ENCODE measurements at regions not wholly inside any gene's neighbourhood (a gene's known extent, or its start where the extent isn't known, plus 50 kb on each side); places are given as distances from the start of the nearest gene placed in this dataset.

DNA sequence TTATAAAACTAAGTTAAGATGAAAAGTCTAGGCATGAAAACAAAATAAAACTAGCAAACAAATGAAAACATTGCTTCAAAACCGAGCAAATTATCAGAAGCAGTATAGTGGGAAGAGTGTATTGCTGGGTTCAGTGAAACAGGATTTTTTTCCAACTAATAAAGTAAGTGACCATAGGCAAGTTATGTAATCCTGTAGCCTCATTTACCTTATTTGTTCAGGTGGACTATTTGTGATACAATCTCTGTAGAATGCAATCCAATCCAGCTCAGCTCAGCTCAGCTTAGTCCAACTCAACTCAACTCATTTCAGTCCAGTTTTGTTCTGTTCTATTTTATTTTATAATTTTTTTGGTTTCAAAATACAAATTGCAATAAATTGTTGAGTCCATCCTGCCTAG lies 276.7 kb upstream of the LRIG3 start:
- no peak for DNase-seq

DNA sequence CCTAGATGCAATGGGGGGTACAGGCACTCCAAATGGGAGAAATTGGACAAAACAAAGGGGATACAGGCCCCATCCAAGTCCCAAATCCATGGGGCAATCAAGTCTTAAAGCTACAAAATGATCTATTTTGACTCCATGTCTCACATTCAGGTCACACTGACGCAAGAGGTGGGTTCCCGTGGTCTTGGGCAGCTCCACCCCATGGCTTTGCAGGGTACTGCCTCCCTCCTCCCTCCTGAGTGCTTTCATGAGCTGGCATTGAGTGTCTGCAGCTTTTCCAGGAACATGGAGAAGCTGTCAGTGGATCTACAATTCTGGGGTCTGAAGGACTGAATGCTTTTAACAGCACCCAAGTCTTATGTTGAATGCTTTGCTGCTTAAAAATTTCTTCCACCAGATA lies 274.5 kb upstream of the LRIG3 start:
- no peak for DNase-seq

DNA sequence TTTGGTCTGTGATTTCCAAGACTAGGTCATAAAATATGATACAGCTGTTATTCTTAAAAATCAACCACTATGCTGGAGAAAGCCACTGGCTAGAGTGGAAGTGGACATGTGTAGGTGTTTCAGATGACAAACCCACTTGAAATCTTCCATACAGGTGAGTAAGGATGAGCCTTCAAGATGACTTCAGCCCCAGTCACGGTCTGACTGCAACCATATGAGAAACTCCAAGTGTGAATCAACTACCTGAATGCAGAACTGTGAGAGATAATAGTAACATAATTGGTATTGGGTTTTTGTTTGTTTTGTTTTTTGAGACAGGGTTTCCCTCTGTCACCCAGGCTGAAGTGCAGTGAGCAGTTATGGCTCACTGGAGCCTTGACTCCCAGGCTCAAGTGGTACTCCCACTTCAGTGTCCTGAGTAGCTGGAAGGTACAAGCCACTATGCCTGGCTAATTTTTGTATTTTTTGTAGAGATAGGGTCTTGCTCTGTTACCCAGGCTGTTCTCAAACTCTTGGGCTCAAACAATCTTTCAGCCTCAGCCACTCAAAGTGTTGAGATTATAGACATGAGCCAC lies 273.3 kb upstream of the LRIG3 start:
- no peak for DNase-seq

DNA sequence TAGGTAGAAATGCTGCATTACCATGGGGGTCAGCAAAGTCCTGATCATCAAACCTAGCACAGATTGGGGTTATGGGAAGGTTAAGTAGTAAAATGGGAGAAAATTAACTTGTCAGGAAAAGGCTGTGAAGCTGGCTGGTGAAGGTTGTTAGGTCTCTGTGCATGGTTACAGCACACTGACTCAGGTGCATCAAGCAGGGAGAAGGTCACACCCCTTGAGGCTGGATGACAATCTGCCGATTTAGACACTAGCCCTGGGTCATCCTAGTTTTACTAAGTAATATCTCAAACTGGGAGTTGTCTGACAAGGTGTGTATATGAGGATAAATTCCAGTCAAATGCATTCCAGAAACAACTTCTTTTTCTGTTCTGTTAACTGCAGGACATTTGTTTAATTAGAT lies 271.1 kb upstream of the LRIG3 start:
- no peak for DNase-seq

DNA sequence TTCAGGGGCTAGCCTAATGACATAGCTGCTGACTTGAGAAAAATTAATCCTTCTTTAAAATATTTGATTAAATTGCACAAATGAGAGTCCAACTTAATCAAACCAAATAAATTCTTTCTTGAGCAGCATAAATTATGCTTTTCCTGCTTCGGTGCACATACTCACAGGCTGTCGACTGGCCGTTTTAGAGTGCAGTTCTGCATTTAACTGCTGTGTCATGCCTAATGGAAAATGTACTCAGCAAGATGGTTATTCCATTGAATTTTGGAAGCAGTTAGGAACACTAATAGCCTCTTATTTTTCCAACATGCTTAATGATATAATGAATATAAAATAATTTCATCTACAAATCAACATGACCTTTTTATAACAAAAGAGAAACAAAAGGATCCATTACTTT lies 266.1 kb upstream of the LRIG3 start:
- DNase-seq = no peak

DNA sequence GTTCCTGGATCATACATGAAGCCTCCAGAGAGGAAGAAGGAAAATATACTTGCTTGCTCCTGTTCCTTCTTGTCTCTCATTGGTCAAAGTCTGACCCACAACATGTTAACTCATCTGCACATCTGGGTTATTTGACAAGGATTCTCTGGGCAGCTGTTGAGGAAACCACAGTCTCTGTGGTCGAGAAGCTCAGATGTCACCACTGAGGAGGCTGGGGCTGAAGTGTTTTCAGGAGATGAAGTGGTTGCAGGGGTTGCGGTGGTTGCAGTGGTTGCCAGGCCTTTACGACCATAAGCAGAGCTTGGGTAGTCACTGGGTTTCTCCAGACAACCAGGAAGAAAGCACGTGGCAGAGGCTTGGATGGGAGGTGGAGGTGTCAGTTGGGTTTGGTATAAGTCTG lies 265.0 kb upstream of the LRIG3 start:
- DNase-seq = no peak

DNA sequence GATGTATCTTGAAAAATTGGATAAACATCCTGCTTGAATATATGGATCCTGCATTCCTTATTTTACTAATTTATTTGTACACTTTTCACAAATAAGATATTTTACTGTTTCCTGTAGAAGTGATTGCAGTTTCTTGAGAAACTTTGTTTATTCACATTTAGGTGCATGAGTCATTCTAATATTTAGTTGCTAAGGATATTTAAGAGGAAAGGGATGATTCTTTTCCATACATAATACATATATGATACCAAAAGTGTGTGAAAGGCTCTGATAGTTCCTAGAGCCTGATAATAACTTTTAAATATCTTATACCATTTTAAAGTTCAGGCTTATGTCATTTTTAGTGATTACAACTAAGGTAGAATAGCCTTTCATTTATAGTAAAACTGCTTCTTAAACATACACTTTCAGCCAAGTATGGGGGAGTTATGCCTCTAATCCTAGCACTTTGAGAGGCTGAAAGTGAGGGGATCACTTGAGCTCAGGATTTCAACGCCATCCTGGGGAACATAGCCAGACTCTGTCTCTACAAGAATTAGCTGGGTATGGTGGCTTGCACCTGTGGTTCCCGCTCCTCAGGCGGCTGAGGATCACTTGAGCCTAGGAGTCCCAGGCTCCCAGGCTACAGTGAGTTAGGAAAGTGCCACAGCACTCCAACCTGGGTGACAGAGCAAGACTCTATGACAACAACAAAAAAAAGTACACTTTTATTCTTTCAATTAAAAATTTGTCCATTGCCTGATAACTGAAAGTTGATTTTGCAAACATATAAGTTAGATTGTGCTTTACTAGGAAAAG lies 262.6 kb upstream of the LRIG3 start:
- DNase-seq = no peak

DNA sequence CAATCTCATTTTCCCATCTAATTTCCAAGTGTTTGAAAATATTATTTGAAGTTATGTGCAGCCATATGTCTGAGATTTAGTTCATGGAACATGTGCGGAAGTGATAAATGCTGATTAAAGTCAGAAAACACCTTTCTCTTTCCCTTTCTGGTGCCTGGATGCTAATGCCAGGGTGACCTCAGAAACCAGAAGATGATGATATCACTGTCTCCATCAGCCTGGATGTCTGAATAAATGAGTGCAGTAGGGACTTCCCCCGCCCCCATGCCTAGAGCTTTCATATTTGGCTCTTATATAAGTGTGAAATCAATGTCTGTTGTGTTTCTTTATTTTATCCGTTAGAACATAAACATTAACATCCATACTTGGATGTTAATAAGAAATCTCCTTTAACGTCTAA lies 261.9 kb upstream of the LRIG3 start:
- DNase-seq = peak; percentile 2

DNA sequence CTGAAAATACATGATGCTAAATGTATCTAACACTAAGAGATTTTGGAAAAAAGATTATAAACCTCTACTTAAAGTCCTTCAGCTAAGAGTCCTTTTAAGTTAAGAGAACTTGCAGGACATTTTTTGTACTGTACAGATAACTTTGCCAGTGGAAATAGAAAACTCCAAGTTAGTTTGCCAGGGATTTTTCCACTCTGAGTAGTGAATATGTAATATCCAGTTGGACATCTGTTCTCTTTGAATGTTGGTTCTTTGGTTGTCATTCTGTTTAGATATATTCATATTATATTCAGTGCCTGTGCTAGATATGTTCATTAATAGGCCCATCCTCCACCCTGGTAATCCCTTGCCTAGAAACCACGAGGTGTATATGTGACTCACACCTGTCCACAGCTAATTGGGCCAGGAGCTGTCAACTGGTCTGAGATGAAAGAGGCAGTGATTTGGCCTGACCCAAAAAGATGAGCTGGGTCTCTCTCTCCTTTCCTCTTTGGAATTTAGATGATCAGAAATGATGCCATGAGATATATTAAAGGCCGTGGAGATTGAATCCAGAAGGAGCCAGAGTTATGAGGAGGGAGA lies 261.0 kb upstream of the LRIG3 start:
- DNase-seq = no peak

DNA sequence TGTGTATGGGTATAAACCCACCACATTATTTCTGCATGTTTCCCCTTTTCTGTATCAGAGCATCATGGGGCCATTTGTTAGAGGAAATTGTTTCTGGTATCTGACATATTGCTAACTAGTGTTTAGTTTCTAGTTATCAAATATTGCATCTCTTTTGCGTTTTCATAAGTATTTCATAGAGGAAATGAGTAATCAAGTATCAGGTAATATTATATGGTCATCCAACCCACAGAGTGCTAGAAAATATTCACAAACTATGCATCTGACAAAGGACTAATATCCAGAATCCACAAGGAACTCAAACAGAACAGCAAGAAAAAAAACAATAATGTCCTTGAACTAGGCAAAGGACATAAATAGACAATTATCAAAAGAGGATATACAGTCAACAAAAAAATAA lies 258.9 kb upstream of the LRIG3 start:
- DNase-seq = no peak

DNA sequence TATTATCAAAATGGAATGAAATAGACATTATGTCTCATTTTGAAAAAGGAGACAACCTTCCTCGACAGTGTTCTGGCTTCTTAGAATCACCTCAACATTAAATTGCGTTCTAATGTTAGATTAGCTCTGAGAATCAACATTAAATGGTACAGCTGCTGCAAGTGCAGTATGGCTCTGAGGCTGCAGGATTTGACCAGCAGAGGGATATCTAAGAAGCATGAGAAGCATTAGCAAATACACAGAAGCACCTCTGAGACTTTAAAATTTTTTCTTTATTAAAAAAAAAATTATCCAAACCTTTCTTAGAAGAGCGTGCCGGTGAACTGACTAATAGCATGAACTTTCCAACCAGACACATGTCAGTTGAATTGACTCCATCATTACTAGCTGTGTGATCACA lies 253.4 kb upstream of the LRIG3 start:
- no peak for DNase-seq

DNA sequence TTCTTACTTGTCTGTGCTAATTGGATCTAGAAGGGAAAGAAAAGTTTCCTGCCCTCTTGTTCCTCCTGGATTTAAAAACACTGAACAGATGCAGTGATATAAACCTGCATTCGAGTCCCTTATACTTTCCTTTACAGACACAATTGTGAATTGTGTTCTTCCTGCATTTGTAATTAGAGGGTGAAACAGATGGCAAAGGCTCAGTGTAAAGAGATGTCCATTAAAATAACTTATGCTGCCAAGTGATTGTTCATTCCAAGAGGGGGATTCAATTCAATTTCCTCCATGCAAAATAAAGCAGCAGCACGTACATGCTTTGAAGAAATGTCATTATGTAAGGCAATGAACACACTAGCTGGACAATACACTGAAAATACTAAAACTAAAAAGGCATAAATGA lies 248.3 kb upstream of the LRIG3 start:
- no peak for DNase-seq

DNA sequence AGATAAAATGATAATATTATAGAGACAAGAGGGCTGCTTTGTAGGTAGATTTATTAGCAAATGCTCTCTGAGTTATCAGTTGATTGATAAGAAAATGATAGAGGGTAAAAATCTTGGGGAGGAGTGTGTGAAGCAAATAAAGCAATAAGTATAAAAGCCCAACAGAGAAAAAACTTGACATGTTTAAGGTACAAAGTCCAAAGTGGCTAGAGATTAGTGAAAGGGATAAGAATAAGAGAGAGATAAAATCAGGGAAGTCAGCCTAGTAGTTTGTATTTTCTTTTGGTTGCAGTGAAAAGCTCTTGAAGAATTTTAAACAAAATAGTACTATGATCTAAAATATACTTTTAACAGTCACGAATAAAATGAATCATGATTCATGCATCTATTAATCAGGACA lies 246.2 kb upstream of the LRIG3 start:
- DNase-seq = no peak

DNA sequence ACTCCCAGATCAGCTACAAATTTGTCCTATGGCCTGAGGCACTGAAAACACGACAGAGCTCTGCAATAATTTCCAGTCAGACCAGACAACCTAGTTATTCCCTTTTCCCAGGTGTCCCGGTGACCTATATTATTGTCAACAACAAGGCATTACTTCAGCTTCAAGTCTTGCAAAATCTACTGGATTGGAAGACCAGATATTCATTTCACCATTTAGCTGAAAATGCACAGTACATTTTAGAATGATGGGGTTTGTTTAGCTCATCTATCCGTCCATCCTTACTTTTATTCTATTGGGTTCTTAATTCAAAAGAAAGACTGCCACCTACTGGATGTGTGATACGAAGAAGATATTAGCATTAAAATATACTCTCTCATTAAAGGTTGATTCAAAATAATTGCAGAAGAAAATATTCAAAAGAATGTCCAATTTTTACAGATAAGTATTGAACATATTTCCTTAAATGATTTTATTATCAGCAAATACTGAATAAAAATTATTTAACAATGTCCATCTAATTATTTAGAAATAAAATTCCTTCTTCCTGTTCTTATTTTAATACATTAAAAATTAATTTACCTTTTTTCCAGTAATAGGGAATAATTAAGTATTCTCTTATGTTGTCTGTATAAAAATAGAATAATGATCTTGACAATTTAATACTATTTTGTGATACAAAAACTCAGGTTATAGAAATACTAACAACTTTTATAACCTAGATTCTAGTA lies 244.9 kb upstream of the LRIG3 start:
- no peak for DNase-seq

DNA sequence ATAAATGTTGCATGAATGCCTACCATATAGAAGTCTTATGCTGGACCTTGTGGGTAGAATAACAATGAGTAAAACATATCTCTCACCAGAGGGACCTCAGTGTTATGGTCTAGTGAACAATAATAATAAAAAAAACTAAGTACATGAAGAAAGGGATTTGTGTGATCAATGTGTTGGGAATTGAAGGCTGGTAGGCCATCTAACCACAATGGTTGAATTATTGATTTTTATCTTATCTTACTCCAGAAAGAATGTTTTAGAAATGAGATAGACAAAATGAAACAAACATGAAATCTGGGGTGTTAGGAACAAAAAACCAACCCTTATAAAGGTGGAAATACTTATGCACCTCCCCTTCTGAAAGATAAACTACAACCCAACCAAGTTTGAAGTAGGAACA lies 243.9 kb upstream of the LRIG3 start:
- DNase-seq = no peak

DNA sequence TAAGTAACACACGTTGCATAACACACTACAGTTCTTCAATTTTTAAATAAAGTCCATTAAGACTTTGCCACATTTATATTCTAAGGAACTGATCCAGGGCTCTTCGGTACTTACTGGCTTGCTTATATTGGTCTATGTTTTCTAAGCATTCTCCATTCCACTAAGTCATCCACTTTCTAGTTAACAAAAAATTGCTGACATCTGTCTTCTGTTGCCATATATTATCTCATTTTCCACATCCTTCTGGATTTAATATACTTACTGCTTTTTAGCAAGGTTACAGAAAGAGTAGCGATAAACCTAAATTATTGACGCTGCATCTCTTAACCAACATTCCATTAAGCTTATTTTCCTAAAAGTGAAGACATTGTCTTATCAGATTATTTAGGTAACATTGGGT lies 238.4 kb upstream of the LRIG3 start:
- no peak for DNase-seq

DNA sequence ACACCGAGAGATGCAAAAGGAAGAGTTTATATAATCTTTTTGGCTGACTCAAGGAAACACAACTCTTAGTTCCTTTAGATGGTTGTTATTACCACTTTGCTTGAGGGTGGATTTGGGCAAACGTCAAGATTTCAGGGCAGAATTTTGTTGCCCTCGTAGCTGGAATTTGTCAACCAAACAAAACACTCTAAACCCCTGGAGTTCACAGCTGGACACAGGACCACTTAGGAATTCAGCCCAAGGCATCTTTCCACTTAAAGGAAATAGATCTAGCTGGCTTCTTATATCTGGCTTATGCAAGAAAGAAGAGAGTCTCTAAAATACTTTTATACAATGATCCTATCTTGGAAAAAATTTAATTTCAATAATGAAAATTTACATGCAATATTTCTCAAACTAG lies 237.8 kb upstream of the LRIG3 start:
- no peak for DNase-seq

DNA sequence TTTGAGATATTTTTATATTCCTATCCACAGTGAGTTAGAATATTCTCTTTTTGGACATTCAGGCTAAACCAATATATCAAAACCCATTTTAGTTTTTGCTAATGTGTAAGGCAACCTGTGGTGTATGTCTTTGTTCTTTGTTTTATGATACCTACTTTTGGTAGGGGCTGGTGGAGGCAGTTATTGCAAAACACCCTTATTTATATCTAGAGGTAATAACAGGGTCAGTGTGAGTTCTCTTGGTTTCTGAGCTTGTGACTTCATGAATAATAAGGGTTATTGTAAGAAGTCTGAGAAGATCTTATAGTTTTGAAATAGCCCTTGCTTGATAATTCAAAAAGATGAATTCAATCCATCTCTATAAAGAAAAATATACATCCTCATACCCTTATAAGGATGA lies 235.1 kb upstream of the LRIG3 start:
- DNase-seq = no peak

DNA sequence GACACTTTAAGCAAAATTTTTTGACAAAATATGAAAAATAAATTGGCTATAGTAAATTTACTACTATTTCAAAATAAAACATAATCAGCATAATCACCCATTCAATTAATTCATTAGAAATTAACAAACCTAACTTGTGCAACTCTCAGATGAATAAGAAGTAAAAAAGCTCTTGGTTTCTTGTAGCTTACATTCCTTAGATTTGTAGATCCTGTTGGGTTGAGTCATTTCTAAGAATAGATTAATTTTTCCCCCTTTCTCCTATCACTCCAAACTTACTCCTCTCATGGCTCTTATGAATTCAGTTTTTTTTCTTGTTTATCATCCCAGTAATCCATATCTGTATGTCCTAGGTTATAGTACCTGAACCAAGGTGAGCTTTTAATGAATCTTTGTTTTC lies 230.9 kb upstream of the LRIG3 start:
- no peak for DNase-seq

DNA sequence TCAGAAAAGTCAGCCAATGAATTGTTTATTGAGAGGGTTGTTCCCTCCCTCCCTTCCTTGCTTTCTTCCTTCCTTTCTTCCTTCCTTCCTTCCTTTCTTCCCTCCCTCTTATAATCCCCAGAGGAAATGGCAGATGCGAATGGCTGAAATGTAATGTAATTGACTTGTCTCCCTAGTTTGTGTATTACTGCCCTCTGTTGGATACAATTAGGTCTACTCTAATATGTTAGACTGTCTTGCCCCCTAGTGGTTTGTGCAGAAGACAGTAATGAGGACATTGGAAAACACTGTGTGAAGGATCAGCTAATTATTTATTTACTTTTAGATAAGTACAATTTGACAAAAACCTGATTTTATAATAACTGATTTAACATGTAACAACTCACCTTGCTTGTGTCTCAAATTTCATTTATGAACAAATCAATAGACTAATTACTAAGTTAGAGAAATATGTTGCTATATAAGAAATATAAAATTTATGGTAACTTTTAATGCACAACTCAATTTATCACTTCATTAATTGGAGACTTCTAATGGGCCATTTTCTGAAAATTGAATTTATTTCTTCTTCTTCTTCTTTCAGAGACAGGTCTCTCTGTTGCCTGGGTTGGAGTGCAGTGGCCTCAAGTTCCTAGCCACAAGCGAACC lies 229.8 kb upstream of the LRIG3 start:
- no peak for DNase-seq

DNA sequence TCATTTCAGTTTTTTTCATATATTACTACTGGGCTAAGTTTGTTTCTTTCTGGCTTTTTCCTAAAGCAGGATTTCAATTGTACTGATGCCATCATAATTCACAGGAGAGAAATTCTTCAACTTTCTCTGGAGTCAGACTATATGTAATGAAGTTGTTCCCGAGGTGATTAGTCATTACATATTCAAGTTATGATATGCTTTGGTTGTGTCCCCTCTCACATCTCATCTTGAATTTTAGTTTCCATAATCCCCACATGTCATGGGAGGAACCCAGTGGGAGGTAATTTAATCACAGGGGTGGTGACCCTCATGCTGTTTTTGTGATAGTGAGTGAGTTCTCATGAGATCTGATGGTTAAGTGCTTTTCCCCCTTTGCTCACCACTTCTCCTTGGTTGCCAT lies 227.5 kb upstream of the LRIG3 start:
- no peak for DNase-seq

DNA sequence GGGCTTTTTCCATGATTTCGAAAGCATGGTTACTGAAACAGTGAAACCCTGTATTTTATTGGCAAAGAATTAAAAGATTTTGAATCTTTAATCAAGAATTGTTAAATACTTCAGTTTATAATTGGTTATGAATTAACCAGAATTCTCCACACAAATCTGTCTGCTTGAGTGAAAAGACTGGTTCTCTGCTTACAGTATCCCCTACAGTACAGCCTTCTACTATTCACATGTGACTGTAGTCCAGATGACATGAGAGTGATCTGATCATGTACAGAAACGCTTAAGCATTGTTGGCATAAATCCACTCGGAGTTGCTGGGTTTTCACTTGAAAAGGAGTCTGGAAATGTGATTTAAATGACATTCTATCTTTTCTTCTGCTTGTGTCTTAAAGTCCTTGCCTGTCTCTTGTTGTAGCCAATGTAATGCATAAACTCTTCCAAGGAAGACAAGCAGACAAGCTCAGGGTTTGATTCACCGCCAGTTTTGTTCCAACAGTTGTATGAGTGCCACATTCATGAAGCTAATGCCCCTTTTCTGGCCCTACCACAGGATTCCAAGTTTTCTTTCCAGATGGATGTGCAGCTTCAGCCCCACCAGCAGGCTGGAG lies 222.0 kb upstream of the LRIG3 start:
- no peak for DNase-seq

DNA sequence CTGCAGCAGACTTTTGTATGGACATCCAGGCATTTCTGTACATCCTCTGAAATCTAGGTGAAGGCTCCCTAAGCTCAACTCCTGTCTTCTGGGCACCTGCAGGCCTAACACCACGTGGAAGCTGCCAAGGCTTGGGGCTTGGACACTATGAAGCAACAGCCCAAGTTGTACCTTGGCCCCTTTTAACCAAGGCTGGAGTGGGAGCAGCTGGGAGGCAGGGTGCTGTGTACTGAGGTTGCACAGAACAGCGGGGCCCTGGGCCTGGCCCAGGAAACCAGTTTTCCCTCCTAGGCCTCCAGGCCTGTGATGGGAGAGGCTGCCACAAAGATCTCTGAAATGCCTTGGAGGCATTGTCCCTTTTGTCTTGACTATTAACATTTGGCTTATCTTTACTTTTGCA lies 214.4 kb upstream of the LRIG3 start:
- no peak for DNase-seq
